Fibroblast of skin of right quadriceps (primary cell): ENCODE measurements at regions not wholly inside any gene's neighbourhood (a gene's known extent, or its start where the extent isn't known, plus 50 kb on each side); places are given as distances from the start of the nearest gene placed in this dataset.
"Not testable (repeated sequence)": the region's sequence is repeated elsewhere in the genome, so short reads cannot be mapped to it uniquely, and the experiment has no call there.

Experiments
- DNase-seq: peaks from one replicate; pipeline ENCODE4 v3.0.0-alpha.2; 2013

DNA sequence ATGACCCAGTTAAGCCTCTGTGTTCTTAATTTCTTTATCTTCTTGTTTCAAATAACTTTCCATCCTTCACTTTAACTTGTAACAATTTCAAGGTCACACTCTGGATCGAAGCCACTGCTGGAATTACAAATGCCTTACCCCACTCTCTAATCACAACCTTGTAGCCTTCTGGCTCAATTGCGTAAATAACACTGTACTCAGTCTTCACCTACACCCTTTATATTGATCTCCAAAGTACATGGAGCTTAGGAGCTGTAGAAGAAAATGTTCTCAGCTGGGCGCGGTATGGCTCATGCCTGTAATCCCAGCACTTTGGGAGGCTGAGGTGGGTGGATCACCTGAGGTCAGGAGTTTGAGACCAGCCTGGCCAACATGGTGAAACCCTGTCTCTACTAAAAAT lies 164.3 kb upstream of the NPSR1 start:
- no peak for DNase-seq

DNA sequence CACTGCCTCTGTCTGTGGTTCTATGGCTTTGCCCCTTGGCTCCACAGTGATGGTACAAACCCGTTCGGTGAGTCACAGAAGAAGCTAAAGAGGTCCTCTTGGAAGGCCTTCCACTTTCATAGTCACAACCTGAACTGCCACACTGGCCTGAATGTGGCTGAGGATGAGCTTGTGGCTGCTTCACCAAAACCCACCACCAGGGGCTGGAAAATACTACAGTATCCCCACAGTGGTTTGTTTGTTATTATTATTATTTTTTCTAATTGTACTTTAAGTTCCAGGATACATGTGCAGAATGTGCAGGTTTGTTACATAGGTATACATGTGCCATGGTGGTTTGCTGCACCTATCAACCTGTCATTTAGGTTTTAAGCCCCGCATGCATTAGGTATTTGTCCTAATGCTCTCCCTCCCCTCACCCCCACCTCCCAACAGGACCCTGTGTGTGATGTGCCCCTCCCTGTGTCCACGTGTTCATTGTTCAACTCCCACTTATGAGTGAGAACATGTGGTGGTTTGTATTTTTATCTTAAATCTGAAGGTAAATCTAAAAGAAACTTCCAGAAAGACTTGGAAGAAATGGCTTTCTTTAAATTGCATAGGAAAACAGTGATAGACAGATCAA lies 160.8 kb upstream of the NPSR1 start:
- no peak for DNase-seq

- no peak for DNase-seq
These were observed 156.9 kb upstream of the NPSR1 start for GRCh38 chr7:34501156-34501555.

- DNase-seq, result no peak
These were observed 150.8 kb upstream of the NPSR1 start for GRCh38 chr7:34507191-34507590.

DNA sequence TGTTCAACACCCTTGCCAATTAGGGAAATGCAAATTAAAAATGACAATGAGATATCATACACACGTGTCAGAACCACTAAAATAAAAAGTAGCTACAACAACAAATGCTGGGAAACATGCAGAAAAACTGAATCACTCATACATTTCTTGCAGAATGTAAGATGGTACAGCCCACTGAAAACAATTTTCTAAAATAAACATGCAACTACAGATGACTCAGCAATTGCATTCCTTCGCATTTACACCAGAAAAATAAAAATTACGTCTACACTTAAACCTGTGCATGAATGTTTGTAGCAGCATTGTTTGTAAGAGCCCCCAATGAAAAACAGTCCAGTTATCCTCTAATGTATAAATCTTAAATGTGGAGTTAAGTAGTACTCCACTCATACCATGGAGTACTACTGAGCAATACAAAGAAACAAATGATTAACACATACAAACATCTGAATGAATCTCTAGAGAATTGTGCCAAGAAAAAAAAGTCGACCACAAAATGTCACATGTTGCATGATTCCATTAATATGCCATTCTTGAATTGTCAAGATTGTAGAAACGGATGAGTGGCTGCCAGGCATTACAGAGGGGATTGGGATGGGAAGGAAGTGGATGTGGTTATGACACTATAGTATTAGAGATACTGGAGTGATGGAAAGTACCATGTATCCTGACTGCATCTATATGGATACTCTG lies 134.6 kb upstream of the NPSR1 start:
- peak; percentile 45 for DNase-seq

DNA sequence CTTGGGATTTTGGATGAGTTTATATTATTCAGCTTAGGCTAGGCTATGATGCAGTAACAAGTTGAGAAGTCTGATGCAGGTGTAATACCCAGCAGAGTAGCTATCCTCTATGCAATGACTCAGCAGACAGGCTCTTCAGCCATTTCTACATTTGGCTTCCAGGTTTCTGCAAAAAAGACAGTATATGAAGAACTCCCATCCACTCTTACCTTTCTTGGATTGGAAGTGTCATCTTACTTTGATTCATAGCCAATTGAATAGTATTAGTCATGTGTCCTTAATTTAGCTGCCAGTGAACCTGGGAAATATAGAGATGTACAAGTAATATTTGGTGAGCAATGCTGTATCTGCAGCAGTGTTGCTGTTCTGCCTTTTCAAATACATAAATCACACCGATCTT lies 127.8 kb upstream of the NPSR1 start:
- no peak for DNase-seq

GRCh38 chr7:34539003-34539402 lies 119.0 kb upstream of the NPSR1 start:
- DNase-seq, result no peak

DNA sequence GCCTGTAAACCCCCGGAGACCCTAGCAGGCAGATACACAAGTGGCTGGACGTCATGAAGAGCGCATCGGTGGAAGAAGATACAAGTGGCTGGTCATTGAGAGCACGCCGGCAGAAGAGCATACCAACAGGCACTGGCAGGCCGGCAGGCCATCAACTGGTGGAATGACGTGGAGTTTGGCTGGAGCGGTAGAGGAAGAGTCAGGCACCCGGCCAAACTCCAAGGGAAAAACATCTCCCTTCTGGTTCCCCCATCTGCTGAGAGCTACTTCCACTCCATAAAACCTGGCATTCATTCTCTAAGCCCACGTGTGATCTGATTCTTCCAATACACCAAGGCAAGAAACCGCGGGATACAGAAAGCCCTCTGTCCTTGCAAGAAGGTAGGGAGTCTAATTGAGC lies 113.4 kb upstream of the NPSR1 start:
- no peak for DNase-seq

GRCh38 chr7:34550996-34551395 lies 107.0 kb upstream of the NPSR1 start:
- DNase-seq, result no peak

DNA sequence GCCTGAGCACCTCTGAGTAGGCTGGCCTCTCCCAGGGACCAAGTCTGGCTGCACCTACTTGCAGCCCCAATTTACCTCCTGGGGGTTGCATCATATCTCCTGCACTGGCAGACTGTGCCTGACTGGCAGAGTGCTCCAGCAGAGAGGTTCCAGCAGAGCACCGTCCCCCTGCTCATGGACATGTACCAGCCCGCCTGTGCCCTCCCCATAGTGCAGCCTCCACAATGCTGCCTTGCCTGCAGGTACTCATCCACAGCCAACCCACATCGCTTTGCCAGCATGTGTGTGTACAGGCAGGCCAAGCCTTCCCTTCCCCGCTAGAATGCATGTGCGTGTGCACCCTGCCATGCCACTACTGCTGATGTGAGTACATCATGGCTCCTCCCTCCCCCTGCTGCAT lies 105.5 kb upstream of the NPSR1 start:
- DNase-seq, result no peak

- DNase-seq, result peak; percentile 3
These were observed 100.0 kb upstream of the NPSR1 start for GRCh38 chr7:34558022-34558421.

GRCh38 chr7:34564091-34564490 lies 93.9 kb upstream of the NPSR1 start:
- DNase-seq, result no peak

GRCh38 chr7:34567906-34568305 lies 90.1 kb upstream of the NPSR1 start:
- DNase-seq, result no peak

DNA sequence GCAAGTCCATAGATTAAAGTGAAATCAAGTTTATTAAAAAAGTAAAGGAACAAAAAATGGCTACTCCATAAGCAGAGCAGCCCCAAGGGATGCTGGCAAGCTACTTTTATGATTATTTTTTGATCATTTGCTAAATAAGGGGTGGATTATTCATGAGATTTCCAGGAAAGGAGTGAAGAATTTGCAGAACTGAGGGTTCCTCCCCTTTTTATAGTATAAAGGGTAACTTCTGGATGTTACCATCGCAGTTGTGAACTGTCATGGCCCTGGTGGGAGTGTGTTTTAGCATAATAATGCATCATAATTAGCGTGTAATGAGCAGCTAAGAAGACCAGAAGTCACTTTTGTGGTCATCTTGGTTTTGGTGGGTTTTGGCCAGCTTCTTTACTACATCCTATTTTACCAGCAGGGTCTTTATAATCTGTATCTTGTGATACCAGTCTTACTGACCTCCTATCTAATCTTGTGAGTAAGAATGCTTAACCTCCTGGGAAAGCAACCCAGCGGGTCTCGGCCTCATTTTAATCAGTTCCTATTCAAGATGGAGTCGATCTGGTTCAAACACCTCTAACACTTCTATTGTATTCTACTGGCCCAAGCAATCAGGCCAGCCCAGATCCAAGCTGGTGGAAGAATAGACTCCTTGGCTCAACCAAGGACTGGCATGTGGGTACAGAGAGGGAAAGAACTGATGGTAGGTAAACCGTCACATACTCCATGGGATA lies 87.9 kb upstream of the NPSR1 start:
- DNase-seq, result no peak

- no peak for DNase-seq
These were observed 83.0 kb upstream of the NPSR1 start for GRCh38 chr7:34575006-34575405.

- DNase-seq, result not testable (repeated sequence)
These were observed 80.1 kb upstream of the NPSR1 start for GRCh38 chr7:34577934-34578333.

- DNase-seq, result not testable (repeated sequence)
These were observed 76.3 kb upstream of the NPSR1 start for GRCh38 chr7:34581698-34582097.

DNA sequence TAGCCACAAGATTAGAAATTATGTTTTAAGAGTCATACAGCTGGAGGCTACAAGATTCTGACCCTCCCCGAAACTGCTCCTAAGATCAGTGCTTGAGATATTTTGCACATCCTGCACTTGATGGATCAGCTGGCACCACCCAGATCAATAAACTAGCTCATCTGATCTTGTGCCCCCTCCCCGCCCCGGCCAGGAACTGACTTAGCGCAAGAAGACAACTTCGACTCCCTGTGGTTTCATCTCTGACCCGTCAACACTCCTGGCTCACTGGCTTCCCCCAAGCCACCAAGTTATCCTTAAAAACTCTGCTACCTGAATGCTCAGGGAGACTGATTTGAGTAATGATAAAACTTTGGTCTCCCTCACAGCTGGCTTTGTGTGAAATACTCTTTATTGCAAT lies 73.5 kb upstream of the NPSR1 start:
- DNase-seq, result no peak

- DNase-seq, result no peak
These were observed 61.1 kb upstream of the NPSR1 start for GRCh38 chr7:34596887-34597286.

DNA sequence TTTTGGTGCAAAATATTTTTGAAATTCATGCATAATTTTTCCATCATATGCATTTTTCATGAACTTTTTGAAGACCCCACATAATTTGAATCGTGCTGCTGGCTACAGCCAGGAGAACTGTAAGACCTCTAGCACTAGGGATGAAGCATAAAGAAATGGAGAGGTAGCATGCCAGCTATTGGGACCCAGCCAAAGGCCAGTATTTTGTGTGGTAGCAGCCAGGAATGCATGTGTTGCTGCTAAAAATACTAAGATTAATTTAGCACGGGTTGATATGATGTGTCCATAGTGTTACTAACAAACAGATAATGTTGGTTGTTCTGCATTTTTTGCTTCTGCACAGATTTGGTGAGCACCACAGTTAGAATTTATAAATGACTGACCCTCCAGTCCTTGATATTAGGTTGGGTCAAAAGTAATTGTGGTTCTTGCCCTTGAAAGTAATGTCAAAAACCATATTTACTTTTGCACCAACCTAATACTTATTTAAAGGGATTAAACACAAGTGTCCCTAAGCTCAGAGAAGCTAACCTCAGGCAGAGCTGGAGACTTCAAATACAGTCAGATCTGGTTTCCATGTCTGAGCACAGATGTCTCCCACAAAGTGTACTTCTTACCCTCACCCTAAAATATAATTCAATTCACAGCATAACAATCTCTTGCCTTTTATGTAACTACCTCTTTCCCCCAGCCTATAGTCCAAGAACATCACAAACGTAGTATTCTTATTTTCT lies 54.1 kb upstream of the NPSR1 start:
- no peak for DNase-seq
